Cardiac fibroblast (primary cell): ENCODE measurements at regions not wholly inside any gene's neighbourhood (a gene's known extent, or its start where the extent isn't known, plus 50 kb on each side); places are given as distances from the start of the nearest gene placed in this dataset.

Source experiments
- DNase-seq, 2 donors: peaks; one replicate each; pipeline versions ENCODE4 v3.0.0 to v3.0.0-alpha.2; 2010; ENCODE audit warnings: low read depth in 2 of 2
- H3K4me3 ChIP-seq, 2 donors: replicated peaks in 1 of 2; 1 replicate in 1 of 2; 2 replicates in 1 of 2; pipeline ENCODE4 v1.5.1; 2011; ENCODE audit warnings: low read depth in 2 of 2, low read length in 2 of 2, mild to moderate bottlenecking in 2 of 2, moderate library complexity in 1 of 2
- CTCF ChIP-seq: IDR thresholded peaks from one replicate; pipeline ENCODE4 v1.5.1; 2011; ENCODE audit warnings: low read depth, mild to moderate bottlenecking, low read length, inconsistent platforms

GRCh38 chr2:195480121-195480520 is 176.9 kb upstream of the SLC39A10 start:
- TF ChIP-seq CTCF = no peak
- DNase-seq = no peak
- no peak overlapping the region for H3K4me3 ChIP-seq

- DNase-seq = no peak
- no peak overlapping the region for H3K4me3 ChIP-seq
- no peak for TF ChIP-seq CTCF
Observed at GRCh38 chr2:195479407-195479806, 177.6 kb upstream of the SLC39A10 start.

- TF ChIP-seq CTCF = no peak
- peak in 1 of 2 donors; percentile 46 for DNase-seq
- no peak overlapping the region for H3K4me3 ChIP-seq
Observed at GRCh38 chr2:195477996-195478382, 179.0 kb upstream of the SLC39A10 start.

DNA sequence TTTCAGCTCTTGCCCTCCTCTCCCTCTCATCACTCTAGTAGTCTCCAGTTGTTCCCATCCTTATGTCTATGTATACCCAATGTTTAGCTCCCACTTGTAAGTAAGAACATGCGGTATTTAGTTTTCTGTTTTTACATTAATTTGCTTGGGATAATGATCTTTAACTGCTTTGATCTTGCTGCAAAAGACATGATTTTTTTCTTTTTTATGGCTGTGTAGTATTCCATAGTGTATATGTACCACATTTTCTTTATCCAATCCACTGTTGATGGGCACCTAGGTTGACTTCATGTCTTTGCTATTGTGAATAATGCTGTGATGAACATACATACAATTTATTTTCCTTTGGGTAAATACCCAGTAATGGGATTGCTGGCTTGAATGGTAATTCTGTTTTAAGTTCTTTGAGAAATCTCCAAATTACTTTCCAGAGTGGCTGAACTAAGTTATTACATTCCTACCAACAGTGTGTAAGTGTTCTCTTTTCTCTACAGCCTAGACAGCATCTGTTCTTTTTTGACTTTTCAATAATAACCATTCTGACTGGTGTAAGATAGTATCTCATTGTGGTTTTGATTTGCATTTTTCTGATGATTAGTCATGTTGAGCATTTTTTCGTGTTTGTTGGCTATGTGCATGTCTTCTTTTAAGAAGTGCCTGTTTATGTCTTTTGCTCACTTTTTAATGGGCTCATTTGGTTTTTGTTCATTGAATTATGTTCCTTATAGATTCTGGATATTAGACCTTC is 179.6 kb upstream of the SLC39A10 start:
- TF ChIP-seq CTCF = no peak
- DNase-seq = peak; percentile 80 to 88
- no peak overlapping the region for H3K4me3 ChIP-seq

GRCh38 chr2:195475336-195475735 is 181.7 kb upstream of the SLC39A10 start:
- no peak overlapping the region for H3K4me3 ChIP-seq
- no peak for TF ChIP-seq CTCF
- DNase-seq = peak in 1 of 2 donors; percentile 21

DNA sequence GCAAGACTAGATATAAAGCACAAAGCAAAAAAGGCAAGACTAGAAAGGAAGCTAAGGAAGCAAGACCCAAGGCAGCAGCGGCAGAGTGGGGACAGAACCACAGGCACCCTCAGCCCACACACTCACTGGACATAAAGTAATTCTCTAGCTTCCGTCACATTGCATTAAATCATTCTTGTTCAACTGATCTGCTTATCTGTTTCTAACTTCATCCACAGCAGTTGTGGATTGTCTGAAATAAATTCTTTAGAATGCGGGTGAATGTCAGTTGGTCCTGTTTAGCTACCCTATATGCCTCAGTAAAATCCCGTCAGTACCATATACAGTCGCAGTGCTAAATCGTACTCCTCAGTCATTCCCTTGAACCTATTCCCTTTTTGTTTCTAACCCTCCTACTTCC is 183.2 kb upstream of the SLC39A10 start:
- TF ChIP-seq CTCF = no peak
- DNase-seq = no peak
- H3K4me3 ChIP-seq = no peak overlapping the region
